Activated effector memory CD4-positive, alpha-beta T cell treated with anti-CD3 and anti-CD28 coated beads, Interleukin-2, amount 50 U/mL, for 16 hours (primary cell): ENCODE measurements at regions not wholly inside any gene's neighbourhood (a gene's known extent, or its start where the extent isn't known, plus 50 kb on each side); places are given as distances from the start of the nearest gene placed in this dataset.

ENCODE experiments used
- DNase-seq: peaks from one replicate; pipeline ENCODE4 v3.0.0-alpha.2; 2020

DNA sequence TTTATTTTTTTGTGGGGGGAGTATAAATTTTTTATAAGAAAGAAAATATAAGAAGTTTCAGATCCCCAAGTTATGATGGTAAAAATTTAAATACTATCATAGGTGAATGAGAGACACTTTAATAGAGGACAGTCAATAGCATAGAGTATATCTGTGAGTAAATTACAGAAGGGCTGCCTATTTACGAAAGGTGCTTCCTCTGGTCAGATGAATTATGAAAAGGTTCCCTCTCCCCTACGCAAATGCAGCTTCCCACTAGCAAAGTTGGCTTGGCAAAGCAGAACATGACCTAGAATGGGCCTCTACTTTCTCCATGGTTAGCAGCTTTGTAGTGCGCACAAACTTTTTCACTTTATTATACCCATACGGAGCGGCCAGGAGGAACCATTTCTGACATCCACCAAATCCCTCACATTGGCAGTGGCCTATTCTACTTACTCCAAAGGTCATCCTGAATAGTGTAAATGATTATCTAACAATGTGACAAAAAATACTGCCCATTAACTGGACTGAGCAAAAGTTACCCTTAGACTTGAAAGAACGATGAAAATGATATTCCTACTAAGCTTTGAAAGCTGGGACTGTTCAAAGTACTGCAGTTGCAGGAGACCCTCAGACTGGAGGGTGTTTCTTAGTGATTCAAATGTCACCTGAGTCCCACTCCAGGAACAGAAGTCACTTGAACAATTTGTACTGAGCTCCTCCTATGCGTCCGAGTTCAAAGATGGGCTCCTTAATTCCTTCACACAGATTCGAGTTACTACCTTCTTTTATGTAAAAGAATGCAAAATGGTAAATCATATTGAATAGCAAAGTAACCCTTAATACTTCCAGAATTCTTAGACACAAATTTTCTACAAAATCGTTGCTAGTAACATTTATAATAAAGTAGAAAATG, 148.5 kb downstream of the NOL4 start:
- no peak for DNase-seq

DNA sequence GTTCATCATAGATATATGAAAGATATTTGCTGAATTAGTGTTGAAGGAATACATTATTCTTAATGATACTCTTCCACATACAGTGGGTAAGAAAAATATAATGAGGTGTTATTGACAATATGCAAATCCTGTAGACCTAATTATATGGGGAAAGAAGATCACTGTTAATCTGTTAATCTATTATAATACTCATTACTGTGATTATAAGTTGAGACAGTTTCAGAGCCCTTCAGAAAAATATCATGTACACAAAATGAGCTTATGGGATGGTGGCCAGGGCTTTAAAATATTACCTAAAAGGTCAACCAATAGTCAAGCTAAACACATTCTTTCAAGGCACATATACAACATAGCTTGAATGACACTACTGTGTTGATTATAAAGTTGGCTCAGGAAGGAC, 163.5 kb downstream of the NOL4 start:
- DNase-seq, result no peak

GRCh38 chr18:34055227-34055626, 169.5 kb downstream of the NOL4 start:
- DNase-seq, result no peak

DNA sequence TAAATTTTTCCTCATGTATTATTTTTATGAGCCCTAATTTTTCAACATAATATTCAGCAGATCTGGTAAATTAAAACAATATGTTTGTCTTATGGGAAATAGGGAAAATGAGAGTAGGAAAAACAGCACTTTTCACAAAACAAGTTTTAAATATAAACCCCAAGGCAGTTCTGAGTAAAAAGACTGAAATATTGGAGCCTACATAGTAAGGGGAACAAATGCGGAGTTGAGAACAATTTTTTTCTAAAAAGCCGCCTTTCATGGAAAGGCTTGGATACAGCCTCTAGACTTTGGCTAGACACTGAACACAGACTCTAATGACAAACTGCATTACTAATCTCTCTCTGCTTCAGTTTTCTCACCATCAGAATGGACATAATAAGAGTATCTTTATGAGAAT, 174.1 kb downstream of the NOL4 start:
- no peak for DNase-seq

DNA sequence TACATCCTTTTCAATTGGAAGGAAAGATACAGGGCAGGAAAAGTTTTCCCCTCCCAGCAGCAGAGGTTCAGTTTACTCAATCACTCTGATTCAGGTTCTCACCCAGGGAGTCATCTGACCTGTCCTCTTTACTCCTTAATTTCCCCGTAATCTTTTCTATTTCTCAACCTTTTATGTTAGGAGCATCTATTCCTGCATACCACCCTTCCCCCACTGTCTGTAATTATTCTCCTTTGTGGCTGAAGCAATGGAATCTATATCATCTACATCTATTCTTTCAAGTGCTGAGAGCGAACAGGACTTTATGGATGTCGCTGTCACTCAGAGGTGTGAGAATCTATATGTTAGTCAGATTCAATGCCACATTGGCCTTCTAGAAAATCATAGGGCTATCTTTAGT, 175.2 kb downstream of the NOL4 start:
- DNase-seq, result no peak

GRCh38 chr18:34048423-34048822, 176.3 kb downstream of the NOL4 start:
- DNase-seq, result no peak

DNA sequence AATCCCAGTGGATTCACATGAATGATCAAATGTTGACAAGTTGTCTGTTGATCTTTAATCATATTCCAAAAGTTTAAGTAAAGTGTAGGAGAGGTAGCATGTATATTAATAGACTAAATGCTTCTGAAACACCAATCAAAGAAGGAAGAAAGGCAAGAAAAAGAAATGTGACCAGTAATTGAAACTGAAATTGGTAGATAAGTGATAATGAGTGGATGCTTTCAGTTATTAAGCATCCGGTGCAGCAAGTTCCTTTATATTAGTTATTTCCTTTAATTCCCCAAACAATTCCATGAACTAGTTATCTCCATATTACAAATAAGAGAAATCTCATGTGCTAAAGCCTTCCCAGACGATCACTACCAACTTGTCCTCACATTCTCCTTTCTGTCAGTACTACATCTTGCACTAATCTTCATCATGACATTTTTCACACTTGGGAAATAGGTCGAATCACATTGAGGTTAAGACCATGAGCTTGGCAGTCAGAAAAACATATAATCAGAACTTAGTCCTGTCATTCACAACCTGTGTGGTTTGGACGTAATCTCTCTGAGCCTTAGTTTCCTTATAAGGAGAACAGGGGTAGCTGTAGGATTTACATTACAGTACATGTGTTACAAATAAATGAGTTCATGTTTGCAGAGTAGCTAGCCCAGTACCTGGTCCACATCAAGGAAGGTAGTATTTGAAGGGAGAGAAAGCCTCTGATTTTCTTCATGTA, 182.1 kb downstream of the NOL4 start:
- no peak for DNase-seq

GRCh38 chr18:34039611-34040010, 185.1 kb downstream of the NOL4 start:
- no peak for DNase-seq

GRCh38 chr18:34039201-34039600, 185.5 kb downstream of the NOL4 start:
- no peak for DNase-seq

DNA sequence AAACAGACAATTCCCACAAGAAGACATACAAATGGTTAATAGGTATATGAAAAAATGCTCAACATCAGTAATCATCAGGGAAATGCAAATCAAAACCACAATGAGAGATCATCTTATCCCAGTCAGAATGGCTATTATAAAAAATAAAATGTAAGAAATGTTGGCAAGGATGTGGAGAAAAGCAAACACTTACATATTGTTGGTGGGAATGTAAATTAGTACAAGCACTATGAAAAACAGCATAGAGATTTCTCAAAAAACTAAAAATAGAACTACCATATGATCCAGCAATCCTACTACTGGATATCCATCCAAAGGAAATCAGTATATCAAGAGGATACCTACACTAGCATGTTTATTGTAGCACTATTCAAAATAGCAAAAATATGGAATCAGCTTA, 186.6 kb downstream of the NOL4 start:
- DNase-seq, result no peak

DNA sequence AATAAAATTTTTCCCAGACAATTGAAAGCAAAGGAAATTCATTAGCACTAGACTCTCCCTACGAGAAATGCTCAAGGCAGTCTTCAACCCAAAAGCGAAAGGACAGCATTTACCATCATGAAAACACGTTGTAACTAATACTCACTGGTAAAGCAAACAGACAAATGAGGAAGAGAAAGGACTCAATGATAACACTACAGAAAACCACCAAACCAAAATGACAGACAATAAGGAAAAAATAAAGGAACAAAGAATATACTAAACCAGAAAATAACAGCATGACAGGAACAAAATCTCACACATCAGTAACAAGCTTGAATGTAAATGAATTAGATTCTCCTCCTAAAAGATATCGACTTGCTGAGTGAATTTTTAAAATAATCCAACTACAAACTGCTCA, 190.7 kb downstream of the NOL4 start:
- no peak for DNase-seq

DNA sequence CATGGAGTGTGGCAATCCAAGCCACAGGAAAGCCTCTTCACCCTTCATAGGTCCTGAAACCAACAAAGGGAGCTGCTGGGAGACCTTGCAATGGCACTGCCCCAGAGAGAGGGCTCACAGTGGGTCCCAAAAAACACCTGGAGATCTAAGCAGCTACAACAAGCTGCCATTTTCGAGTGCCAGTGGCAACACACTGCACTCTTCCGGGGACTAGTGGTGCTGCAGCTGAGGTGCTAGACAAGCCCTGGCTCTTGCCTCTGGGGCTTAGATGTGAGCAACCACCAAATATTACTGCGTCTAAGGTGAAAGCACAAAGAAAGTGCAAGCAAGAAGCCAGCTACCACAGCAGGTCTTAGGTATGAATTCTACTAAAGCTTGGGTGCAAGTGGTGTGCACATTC, 192.9 kb downstream of the NOL4 start:
- no peak for DNase-seq

DNA sequence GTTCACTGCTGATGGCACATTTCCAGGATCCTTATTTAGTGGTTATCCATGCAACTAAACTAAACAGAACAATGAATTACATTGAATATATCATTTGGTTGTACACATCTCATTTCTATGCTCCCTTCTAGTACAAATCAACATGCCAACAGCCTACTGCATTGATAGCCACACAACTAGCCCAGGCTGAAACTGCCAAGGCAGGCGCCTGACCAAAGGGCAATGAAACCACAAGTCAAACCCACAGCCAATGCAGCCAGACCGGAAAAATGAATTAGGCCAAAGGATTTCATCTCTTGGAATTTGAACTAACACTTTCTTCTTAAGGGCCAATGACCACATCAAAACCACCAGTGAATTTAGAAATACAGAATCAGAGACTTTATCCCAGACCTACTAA, 196.4 kb downstream of the NOL4 start:
- DNase-seq, result no peak

- no peak for DNase-seq
Observed at GRCh38 chr18:34025191-34025801, 199.4 kb downstream of the NOL4 start.

DNA sequence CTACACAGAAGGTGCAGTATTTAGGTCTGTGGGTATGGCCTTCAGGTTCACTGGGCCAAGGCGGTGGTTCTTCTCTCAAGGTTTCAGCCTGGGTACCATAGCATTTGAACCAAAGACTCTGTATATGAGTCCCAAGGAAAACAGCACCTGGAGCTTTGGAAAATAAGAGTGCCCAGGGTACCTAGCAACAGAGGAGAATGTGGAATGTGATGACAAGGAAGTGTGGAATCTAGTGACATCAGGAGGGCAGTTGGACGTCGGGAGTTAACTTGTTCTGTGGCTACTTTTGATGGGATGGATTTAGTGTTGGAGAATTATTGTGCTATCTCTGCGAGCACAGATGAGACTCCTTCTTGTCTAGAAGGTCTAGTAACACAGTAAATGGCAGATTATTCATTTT, 201.2 kb downstream of the NOL4 start:
- DNase-seq, result no peak

DNA sequence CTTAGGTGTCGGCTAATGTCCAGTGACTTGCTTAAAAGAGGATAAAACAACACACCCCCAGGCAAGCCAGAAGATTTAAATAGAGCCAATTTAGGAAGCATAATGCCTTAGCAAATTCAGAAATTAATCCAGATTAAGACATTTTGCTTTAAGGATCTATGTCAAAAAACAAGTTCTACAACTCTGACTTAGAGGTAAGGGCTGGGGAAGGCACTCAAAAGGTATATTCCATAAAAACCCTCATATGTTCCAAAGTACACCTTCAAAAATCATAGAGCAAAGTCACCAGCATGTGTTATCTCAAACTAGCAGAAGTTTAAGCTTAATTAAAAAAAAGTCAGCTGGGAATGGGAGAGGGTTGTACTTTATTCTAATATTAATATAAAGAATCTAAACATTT, 206.4 kb downstream of the NOL4 start:
- DNase-seq, result no peak

GRCh38 chr18:34003687-34004086, 221.0 kb downstream of the NOL4 start:
- DNase-seq, result no peak

DNA sequence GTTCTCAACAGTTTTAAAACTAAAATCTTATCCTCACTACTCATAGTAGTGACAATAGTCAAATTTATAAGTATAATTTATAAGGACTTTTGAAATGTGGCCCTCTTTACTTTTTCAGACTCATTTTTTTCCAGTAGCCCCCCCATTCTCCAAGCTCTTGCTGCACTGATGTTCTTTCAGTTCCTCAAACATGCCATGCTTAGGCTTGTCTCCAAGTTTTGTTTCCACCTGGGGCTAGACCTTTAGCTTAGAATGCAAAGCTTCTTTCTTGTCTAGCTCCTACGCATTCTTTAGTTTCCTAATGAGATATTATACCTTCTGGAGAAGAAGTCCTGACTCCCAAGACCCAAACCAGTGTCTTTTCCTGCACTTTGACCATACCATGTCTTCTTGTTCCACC, 222.6 kb downstream of the NOL4 start:
- no peak for DNase-seq

DNA sequence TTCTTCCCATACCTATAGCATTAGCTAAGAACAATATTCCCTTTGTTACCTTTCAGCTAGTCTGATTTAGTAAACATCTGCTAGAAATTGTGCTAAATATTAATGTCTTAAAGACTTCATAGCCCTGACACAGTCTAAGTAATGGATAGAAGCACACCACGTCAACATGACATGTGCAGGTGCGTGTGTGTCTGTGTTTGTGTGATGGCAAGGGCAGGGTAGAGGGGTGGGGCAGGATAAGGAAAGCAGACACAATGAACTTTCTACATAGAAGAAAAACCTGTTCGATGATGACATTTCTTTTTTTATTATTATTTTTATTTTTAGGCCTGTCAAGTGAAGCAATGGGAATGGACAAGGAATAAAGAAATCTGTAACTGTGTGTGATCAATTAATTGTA, 223.3 kb downstream of the NOL4 start:
- no peak for DNase-seq

- DNase-seq, result no peak
Observed at GRCh38 chr18:33987206-33987605, 237.5 kb downstream of the NOL4 start.

- DNase-seq, result no peak
Observed at GRCh38 chr18:33983126-33983525, 241.6 kb downstream of the NOL4 start.

- DNase-seq, result no peak
Observed at GRCh38 chr18:33960417-33960816, 264.3 kb downstream of the NOL4 start.

- no peak for DNase-seq
Observed at GRCh38 chr18:33959609-33960008, 265.1 kb downstream of the NOL4 start.

GRCh38 chr18:33957707-33958106, 267.0 kb downstream of the NOL4 start:
- no peak for DNase-seq
